GM19395 (cell line): ENCODE measurements at regions not wholly inside any gene's neighbourhood (a gene's known extent, or its start where the extent isn't known, plus 50 kb on each side); places are given as distances from the start of the nearest gene placed in this dataset.

Experiments used
- ATAC-seq: cut with Tn5 transposase; IDR thresholded peaks from one replicate; pipeline ENCODE4 v1.9.1; 2021; ENCODE audit warnings: mild to moderate bottlenecking, moderate library complexity; ENCODE audit not compliant: unreplicated experiment

GRCh38 chr3:89625945-89626344, 518.5 kb downstream of the EPHA3 start:
- ATAC-seq, result no peak

GRCh38 chr3:89628856-89629670, 521.6 kb downstream of the EPHA3 start:
- ATAC-seq, result no peak

- no peak for ATAC-seq
Measured at GRCh38 chr3:89635137-89635536, 527.7 kb downstream of the EPHA3 start.

GRCh38 chr3:89644716-89645115, 537.3 kb downstream of the EPHA3 start:
- no peak for ATAC-seq

- ATAC-seq, result no peak
Measured at GRCh38 chr3:89649431-89649830, 542.0 kb downstream of the EPHA3 start.

- no peak for ATAC-seq
Measured at GRCh38 chr3:89654031-89654430, 546.6 kb downstream of the EPHA3 start.

GRCh38 chr3:89656388-89656787, 549.0 kb downstream of the EPHA3 start:
- no peak for ATAC-seq

- no peak for ATAC-seq
Measured at GRCh38 chr3:89679686-89680085, 572.3 kb downstream of the EPHA3 start.

- ATAC-seq, result no peak
Measured at GRCh38 chr3:89682556-89682955, 575.1 kb downstream of the EPHA3 start.

- no peak for ATAC-seq
Measured at GRCh38 chr3:89685731-89686130, 578.3 kb downstream of the EPHA3 start.

GRCh38 chr3:89690646-89691045, 583.2 kb downstream of the EPHA3 start:
- no peak for ATAC-seq

- no peak for ATAC-seq
Measured at GRCh38 chr3:89692601-89693000, 585.2 kb downstream of the EPHA3 start.

GRCh38 chr3:89697321-89697916, 590.0 kb downstream of the EPHA3 start:
- ATAC-seq, result no peak

GRCh38 chr3:89698208-89698830, 590.9 kb downstream of the EPHA3 start:
- ATAC-seq, result no peak

GRCh38 chr3:89699229-89699628, 591.8 kb downstream of the EPHA3 start:
- no peak for ATAC-seq

GRCh38 chr3:89699771-89700170, 592.4 kb downstream of the EPHA3 start:
- no peak for ATAC-seq

- no peak for ATAC-seq
Measured at GRCh38 chr3:89702404-89702803, 595.0 kb downstream of the EPHA3 start.

- ATAC-seq, result no peak
Measured at GRCh38 chr3:89713196-89713595, 605.8 kb downstream of the EPHA3 start.

- ATAC-seq, result no peak
Measured at GRCh38 chr3:89714237-89714636, 606.8 kb downstream of the EPHA3 start.

GRCh38 chr3:89740080-89740880, 632.9 kb downstream of the EPHA3 start:
- ATAC-seq, result no peak

- ATAC-seq, result no peak
Measured at GRCh38 chr3:89740881-89741177, 633.4 kb downstream of the EPHA3 start.
